ENCODE measurements at regions not wholly inside any gene's neighbourhood (a gene's known extent, or its start where the extent isn't known, plus 50 kb on each side); places are given as distances from the start of the nearest gene placed in this dataset.

DNA sequence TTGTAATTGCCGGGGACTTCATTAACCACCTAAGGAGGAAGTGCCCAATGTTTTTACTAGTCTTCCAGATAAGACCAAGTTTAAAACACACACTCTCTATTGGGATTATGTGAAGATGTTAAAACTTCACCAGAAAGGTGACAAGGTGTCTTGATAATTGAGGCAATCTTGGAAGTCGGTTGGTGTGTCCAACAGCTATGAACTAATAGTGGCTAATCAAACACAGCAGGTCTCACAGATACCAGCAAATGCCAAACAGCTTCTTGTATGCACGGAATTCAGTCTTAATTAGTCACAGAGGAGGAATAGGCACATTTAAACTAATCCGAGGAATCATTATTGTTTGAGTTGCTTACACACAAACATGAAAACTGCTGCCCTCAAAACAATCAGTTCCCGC lies 214.5 kb downstream of the SEC61B start:
- no peak for DNase-seq (ENCODE audit: low spot score)

DNA sequence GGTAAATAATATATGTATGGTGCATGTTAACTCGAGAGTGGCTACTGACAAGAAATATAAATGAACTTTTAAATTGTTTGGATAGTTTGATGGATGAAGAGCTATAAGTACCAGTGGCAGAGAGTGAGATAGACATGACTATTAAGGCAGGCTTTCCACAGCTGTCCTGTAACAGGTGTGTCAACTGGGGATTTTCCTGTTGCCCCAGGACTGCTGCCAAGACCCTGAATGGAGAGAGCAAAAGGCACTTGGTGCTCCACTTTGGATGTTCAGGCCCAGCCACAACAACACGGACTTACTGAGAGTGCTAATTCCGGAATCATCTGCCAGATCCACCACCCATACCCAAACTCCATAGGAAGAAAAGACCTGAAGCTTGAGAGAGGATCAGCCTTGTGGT lies 215.1 kb downstream of the SEC61B start:
- no peak for DNase-seq (ENCODE audit: low spot score)

DNA sequence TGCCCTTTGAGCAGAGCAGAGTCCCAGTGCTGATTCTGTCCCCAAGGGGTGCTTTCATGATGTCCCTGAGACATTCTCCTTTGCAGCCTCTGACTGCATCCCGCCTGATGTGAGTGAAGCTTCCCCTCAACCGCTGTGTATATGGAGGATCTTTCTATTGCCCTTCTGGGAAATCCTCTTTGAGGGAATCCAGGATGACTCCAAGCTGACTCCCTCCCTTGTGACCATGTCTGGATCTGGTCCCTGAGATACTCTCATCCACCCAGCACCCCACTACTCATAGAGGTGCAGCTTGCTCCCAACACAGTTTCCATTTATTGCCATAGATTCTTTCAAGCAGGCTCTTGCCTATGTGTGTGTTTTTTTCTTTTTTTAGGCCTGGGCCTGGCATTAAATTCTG lies 216.5 kb downstream of the SEC61B start:
- DNase-seq (ENCODE audit: low spot score), result no peak

DNA sequence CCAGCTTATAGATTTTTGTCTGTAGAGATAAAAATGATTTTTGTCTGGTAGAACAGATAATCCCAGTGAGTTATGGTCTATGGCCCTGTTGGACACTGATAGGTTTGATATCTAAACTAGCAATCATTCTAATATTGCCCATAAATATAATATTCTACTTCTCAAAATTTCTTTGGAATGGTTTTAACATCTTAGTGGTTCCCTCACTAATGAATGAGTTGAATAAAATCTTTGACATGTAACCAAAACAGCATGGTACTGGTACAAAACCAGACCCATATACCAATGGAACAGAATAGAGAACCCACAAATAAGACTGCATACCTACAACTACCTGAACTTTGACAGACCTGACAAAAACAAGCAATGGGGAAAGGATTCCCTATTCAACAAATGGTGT lies 219.7 kb downstream of the SEC61B start:
- DNase-seq (ENCODE audit: low spot score), result no peak

DNA sequence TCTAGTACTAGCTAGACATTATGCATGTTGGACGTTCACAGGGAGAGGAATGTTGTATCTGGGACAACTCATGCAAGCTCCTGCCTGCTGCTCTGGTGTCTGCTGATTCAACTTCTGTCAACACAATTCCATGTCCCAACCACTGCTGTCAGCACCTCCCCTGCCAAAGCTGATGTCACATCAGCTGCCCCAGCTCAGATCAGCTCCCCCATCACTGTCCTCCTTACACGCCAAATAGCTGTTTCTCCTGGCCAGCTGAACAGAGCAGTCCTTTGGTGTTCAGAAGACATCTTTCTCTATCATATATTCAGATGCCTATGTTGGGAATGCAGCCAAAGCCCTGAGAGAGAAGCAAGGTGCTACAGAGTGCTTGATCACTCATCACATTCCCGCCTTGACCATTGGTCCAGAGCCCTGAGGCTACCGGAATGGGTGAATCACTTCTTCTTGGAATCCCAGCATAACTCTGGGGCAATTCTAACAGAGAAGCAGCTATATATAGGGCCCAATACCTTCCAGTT lies 223.3 kb downstream of the SEC61B start:
- peak; percentile 82 for DNase-seq (ENCODE audit: low spot score)

DNA sequence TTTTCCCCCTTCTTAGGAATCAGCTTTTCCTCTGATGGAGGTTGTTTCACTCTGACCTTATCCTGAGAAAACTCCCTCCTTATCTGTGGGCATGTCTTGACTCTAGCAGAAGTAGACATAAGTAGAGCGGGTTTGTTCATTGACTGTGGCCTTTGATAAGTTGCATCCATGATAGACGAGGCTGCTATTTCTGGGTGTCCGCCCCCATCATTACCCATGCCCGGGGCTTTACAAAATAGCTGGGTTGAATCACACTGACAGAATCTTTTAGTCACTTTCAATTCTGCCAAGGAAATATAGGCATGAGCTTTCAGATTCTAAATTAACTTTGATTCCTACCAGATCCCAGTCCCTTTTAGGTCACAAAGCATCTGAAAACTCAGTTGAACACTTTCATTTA lies 223.8 kb downstream of the SEC61B start:
- DNase-seq (ENCODE audit: low spot score), result no peak

DNA sequence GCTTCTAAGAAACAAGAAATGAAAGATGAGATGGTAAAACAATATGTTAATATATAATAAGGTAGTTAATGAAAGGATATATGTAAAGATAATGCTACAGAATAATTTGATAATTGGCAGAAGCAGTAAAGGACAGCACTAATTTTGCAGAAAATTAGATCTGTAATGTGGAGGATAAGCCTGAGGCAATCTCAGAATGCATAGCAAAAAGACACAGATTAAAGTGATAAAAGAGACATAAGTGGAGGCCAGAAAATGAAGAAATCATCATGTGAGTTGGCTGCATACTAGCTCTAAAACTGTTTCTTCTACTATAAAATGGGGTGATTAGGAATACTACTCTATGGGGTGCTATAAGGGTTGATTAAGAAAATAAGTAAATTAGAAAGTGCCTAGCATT lies 225.9 kb downstream of the SEC61B start:
- no peak for DNase-seq (ENCODE audit: low spot score)

DNA sequence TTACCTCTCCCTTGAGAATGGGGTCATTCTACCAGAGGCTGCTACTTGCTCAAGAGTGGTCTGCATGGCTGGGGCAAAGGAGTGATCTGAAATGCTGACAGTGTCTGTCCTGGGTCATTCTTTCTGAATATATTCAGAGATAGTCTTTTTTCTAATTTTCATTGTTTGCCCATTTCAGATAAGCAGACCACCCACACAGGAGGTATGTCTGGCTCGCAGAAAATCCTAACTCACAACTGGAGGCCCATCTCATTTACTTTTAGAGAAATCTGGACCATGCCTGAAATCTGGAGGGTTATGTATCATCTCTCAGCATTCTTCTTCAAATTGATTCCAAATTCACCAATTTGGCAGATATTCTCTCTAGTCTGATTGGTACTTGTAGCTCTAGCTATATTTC lies 227.6 kb downstream of the SEC61B start:
- DNase-seq (ENCODE audit: low spot score), result no peak

DNA sequence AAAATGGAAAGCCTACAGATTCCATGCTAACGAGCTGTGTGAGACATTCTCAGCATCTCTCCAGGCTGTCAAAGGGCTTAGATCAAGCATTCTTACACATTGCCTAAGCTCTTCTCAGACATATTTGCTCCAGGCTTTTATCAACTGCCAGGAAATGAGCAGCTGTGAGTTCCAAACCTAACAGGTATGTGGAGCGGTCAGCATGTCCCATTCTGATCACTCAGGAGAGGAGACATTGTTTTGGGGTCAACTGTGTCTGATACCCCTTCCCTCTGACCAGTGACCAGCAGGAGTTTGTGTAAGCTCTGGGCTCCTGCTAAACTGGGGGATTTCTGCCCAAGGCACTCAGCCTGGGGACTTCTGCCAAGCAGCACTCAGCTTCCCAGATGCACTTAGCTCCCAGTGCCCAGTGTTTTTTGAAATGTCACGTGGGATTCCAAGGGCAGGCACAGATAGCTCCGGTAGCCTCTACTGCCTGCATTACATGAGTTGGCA lies 229.1 kb downstream of the SEC61B start:
- no peak for DNase-seq (ENCODE audit: low spot score)

DNA sequence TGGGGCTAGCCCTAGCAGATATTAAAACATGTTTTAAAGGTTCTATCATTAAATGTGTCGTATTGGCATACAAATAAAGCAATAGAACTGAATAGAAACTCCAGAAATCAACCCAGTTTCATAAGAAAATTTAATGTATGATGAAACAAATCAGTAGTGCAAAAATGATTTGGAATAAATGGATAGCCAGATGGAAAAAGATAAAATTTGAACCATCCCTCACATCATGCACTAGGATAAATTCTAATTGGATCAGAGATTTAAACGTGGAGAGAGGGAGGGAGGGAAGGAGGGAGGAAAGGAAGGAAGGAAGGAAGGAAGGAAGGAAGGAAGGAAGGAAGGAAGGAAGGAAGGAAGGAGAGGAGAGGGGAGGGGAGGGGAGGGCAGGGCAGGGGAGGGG lies 235.3 kb downstream of the SEC61B start:
- no peak for DNase-seq (ENCODE audit: low spot score)

DNA sequence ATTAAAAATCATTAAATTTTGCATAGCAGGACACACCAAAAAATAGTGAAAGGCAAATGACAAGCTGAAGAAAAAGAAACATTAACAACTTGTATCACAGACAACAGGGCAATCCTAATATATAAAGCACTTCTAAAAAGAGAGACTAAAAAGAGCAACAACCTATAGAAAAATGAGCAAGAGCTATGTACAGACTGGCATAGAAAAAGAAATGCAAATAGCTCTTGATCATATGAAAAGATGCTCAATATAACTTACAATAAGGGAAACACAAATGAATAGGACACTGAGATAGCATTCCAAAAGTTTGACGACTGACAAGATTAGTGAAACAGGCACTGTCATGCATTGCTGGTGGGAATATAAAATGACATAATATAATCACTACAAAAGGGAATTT lies 235.9 kb downstream of the SEC61B start:
- DNase-seq (ENCODE audit: low spot score), result no peak

DNA sequence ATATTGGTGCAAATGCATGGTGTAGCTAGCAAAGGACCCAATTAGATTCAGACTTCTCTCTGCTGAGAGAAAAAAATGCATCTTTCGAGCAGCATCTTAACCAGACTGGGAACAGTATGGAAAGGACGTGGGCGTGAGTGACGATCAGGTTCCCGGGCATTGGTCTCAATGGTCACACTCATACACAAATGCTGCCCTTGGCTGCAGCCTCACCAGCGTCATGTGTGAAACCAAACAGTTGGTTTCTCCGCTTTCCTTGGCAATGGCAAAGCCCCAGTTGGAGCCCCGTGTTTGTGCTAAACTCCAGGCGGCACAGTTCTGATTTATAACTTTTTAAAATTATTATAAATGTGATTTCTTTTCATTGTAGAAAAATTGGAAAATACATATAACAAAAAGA lies 237.8 kb downstream of the SEC61B start:
- DNase-seq (ENCODE audit: low spot score), result no peak

DNA sequence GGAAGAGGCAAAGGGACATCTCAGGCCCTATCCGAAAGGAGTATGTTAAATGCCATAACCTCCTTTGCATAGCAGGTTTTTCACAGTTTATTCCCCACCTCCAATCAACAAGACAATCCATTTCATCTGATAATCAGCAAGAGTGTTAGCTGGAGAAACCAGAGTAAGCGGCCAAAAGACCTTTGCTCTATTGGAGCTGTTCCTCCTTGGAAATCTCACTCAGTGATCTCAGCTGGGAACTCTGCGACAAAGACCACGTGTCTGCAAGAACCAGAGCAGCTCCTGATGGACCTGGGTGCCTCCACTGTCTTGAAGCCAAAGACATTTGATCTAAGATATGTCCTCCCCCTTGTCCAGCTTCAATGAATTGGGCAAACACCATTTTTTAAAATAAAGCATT lies 241.0 kb downstream of the SEC61B start:
- no peak for DNase-seq (ENCODE audit: low spot score)

DNA sequence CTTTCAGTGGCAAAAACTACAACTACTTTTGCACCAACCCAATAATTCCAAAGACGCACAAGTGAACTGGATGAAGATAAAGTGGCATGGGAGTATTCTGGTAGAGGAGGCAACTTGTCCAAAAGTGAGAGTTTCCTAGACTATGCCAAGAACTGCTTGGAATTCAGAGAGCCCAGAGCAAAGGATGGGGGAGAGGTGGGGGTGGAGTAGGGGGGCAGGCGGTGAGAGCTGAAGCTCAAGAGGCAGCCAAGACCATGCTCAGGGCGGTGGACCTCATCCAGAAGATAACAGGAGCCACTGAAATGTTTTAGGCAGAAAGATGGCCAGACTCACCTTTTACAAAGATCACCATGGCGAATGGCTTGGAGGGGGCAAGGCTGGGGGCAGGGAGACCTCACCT lies 242.5 kb downstream of the SEC61B start:
- no peak for DNase-seq (ENCODE audit: low spot score)

DNA sequence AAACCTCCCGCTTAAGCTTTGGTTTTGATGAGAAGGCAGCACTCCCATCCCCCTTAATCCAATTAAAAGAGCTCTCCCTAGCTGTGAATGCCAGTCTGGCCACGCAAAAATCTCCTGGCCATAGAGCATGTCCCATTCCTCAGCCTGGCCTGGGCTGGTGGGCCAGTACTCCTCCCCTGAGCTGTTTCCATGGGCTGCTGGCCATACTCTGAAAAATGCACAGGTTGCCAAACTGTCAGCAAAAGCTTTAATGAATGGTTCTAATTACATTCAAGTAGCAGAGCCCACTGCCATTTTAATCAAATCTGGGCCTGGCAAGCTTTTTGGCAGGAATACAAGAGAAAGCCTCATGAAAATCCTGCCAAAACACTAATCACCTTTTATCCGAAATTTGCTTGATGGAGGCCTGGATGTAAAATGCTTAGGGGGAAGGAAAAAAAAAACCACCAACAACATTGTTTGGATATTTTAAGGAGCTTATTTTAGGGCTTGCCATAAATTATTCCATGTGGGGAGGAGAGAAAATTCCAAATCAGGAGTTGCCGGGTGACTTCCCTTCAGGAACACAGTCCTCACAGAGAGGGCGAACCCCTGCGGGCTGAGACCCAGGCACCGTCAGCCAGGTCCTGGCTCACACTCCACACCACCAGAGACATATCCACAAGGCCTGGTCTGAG lies 243.3 kb downstream of the SEC61B start:
- DNase-seq (ENCODE audit: low spot score), result no peak

DNA sequence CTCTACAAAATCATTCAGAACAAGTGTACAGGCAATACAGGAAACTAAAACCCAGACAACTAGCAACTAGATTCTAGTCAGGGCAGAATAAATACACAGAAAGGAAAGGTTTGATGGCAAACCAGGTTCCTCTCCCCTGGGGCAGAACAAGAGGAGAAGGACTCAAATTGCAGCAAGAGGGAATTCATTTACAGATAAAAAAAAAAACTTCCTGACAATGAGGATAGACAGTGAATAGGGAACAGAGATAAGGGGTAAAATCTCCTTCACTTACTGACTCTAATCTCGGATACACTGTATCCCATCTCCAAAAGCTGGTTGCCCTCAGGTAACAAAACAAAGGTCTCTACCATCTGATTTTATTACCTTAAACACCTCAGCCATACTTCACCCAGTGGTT lies 244.0 kb downstream of the SEC61B start:
- DNase-seq (ENCODE audit: low spot score), result no peak

DNA sequence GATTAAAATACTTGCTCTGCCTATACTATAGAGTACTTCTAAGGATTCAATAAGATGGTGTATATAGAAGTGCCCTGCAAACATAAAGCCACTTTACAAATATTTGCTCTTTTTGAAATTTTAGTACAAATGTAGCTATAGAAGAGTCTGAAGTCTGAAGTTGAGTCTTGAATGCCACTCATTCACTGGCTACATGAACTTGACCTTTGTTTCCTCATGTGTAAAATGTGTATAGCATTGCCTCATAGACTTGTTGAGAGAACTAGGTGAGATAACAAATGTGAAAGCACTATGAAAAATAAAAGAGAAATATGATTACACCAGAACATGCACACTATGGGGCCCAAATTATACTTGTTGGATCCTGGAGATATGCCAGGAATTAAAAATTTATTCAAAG lies 244.7 kb downstream of the SEC61B start:
- DNase-seq (ENCODE audit: low spot score), result no peak

DNA sequence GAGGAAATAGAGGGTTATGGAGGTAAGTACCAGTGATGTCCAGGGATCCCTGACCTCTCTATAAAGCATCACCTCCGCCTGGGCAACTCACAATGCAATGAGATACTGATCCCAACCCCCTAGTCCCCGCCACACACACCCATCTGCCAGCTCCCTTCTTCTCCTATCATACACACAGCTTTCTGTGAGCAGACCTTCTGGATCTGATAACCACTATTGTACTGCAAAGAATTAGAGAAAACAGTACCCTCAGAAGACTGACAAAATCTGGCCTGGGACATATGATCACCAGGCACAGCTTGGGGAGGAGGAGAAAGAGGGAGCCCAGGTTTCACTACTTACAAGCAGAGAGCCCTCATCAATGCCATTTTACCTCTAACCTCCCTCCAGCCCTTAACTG lies 249.0 kb downstream of the SEC61B start:
- DNase-seq (ENCODE audit: low spot score), result no peak

DNA sequence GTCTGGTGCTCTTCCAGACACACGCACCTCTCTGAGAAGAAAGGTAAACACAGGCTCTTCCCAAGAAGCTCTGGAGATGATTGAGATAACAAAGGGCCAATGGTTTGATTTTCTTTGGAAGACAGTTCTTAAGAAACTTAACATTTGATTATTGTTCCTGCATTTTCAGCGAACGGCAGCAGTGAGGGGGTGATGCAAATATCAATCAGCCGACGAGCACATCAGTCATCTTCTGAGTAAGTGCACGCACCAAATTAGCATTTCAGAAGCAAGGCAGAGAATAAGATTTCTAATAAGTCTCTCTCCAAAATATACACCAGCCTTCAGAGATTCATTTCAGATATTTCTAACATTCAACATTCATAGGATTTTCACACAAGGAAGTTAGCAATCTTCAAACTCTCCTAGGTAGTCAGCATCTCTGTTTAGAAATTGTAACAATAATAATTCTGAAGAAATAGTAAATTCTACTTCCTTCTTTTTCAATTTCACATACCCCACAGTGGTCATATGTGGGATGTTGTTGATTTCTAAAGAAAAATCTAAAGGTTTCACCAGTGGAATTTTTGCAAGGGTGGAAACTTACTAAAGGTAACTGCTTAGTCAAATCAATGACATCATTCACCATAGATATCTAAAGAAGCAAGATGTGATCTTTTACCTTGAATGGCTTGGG lies 250.3 kb downstream of the SEC61B start:
- no peak for DNase-seq (ENCODE audit: low spot score)

DNA sequence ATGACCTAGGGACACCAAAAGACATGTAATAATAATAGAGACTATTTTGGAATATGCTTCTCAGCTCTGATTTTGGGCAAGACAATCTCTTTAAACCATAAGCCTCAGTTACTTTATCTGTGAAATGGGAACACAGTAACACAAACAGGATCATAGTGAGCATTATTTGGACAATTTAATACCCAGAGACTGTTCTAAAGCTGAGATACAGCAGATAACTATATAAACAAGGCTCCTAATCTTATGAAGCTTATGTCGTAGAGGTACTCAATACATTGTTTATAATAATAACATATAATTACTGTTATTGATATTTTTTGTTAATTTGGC lies 250.8 kb downstream of the SEC61B start:
- no peak for DNase-seq (ENCODE audit: low spot score)

DNA sequence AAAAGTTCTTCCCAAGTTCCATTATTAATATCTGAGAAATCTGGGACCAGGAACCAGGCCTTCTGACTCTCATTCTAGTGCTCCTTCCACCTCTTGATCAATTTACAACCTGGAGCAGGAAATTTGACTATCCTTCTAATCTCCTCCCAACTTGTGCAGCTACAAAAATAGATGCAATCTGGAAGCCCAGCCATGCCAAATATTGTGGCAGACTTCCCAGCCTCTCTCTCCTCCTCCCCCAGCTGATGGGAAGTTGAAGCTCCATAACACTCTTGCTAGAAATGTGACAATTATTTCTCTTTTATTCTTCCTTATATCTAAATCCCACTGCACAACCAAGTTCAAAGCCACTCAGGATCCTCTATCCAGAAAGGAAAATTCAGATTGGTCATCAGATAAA lies 252.1 kb downstream of the SEC61B start:
- DNase-seq (ENCODE audit: low spot score), result no peak

DNA sequence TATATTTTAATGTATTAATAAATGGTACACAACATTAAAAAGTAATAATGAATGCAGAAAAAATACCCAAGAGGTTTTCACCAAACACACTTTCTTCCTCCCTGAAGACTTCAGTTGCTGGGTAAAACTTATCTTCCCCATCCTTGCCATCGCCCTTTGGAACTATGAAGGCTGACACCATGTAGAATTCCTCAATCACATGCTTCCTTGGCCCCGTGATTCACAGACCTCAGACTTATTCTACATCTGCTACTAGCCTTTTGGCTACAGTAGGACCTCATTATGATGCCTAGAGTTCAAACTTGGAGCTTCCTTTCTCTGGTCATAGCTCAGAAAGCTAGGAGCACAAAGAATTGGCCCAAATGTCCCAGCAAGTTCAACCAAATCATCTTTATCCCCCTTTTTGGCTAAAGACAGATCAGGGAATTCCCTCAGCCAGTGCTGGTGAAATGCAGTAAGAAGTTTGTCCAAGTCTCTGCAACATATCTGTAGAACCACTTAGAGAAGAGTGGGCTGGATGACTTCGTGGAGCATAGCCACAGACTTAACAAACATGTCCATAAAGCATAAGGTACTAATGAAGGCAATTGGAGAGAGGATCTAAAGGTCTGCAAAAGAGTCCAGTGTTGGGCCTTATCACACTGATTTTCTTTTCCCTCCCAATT lies 253.5 kb downstream of the SEC61B start:
- no peak for DNase-seq (ENCODE audit: low spot score)

DNA sequence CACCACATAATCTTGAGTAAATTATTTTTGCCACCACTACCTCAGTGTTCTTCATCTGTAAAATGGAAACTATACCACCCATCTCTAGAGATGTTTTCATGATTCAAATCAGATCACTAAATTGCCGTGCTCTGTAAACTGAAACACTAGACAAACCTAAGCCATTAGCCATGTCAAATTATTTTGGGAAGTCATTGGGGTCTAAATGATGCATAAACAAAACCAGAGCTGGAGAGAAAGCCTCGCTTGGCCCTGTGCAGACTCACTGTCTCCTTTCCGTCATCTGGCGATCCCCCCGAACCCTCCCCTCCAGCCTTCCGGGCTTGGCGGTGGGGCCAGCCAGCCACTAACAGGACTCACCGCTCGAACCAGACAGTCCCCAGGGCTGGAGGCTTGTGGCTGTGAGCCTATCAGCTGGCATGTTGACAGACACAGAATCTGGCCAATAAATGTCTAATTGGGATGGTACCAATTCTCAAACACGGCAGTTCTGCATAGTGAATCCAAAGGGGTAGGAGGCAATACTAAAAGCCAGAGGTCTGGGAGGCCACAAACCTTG lies 256.5 kb downstream of the SEC61B start:
- DNase-seq (ENCODE audit: low spot score), result no peak

Measured in A172 (cell line).